Activated B cell treated with CpG ODN at 0.5 μM for 24 hours (primary cell): ENCODE measurements at regions not wholly inside any gene's neighbourhood (a gene's known extent, or its start where the extent isn't known, plus 50 kb on each side); places are given as distances from the start of the nearest gene placed in this dataset.

ENCODE experiments used
- ATAC-seq: fragments of 200-7000 bp; cut with Tn5 transposase; one replicate; pipeline ENCODE4 v1.10.0; 2021; ENCODE audit warnings: low read depth, mild to moderate bottlenecking, moderate library complexity
- CTCF ChIA-PET: fragments of 350-600 bp; sonication (Branson Sonifier 250); formaldehyde crosslinking; loops from one replicate; lab custom pipeline; 2021; ENCODE audit warnings: antibody characterized with exemption; lab: Charles Lee
- POLR2A ChIA-PET: fragments of 350-600 bp; sonication (Branson Sonifier 250); formaldehyde crosslinking; loops from one replicate; lab custom pipeline; 2021; ENCODE audit warnings: antibody characterized with exemption; lab: Charles Lee
- DNase-seq: peaks from one replicate; pipeline ENCODE4 v3.0.0; 2022
- H3K27ac Mint-ChIP-seq: one replicate; pipeline ENCODE4 v1.8.0; 2020; ENCODE audit warnings: mixed read lengths
- H3K27me3 Mint-ChIP-seq: one replicate; pipeline ENCODE4 v1.8.0; 2021; ENCODE audit warnings: mixed read lengths
- H3K36me3 Mint-ChIP-seq: one replicate; pipeline ENCODE4 v1.8.0; 2021; ENCODE audit warnings: low read depth, mixed read lengths
- H3K4me1 Mint-ChIP-seq: one replicate; pipeline ENCODE4 v1.8.0; 2021; ENCODE audit warnings: mixed read lengths
- H3K4me3 Mint-ChIP-seq: one replicate; pipeline ENCODE4 v1.8.0; 2020; ENCODE audit warnings: mild to moderate bottlenecking, mixed read lengths
- H3K9me3 Mint-ChIP-seq: one replicate; pipeline ENCODE4 v1.8.0; 2020; ENCODE audit warnings: mixed read lengths
- CTCF ChIP-seq: fragments of 200-600 bp; IDR thresholded peaks from one replicate; pipeline ENCODE4 v1.8.0; 2022; ENCODE audit warnings: antibody characterized with exemption, mild to moderate bottlenecking
- intact Hi-C: fragments of 100-400 bp; cut with micrococcal nuclease; formaldehyde crosslinking; loops from one replicate; pipeline ENCODE4 v1.15.1; 2024

GRCh38 chr1:99469550-99469971, 176.4 kb upstream of the PALMD start:
- no peak overlapping the region for H3K27ac Mint-ChIP-seq
- no peaks in the 10 kb centered on the region for H3K27me3 Mint-ChIP-seq
- H3K9me3 Mint-ChIP-seq = no peaks in the 10 kb centered on the region
- H3K4me3 Mint-ChIP-seq = no peak overlapping the region
- intact Hi-C loops = no loop called here
- POLR2A ChIA-PET = no interaction called here
- CTCF ChIA-PET = no interaction called here
- ATAC-seq (no peak), DNase-seq (no peak)
- no peaks in the 10 kb centered on the region for H3K4me1 Mint-ChIP-seq
- no peaks in the 10 kb centered on the region for H3K36me3 Mint-ChIP-seq
- TF ChIP-seq CTCF = no peak

DNA sequence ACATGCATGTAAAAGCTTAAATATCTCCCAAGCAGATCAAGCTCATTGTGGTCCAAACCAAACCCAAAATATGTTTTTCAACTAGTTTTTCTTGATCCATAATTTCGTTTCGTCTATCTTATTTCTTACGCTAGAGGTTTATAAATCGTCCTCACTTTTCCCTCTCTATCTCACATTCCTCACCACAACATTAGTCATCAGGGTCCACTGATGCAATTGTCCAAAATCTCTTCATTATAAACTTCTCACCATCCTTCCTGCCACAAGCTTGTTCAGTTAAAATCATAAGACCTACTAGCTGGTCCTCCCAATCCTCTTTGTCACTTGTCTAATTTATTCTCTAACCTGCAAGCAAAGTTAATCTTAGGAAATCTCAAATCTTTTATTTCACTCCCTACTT, 173.0 kb upstream of the PALMD start:
- Mint-ChIP-seq H3K27ac (no peak overlapping the region), H3K4me3 (no peak overlapping the region), H3K4me1 (no peaks in the 10 kb centered on the region), H3K27me3 (no peaks in the 10 kb centered on the region), H3K36me3 (no peaks in the 10 kb centered on the region), H3K9me3 (no peaks in the 10 kb centered on the region)
- POLR2A ChIA-PET = no interaction called here
- DNase-seq (no peak), ATAC-seq (no peak)
- CTCF ChIA-PET = no interaction called here
- intact Hi-C loops = no loop called here
- no peak for TF ChIP-seq CTCF

DNA sequence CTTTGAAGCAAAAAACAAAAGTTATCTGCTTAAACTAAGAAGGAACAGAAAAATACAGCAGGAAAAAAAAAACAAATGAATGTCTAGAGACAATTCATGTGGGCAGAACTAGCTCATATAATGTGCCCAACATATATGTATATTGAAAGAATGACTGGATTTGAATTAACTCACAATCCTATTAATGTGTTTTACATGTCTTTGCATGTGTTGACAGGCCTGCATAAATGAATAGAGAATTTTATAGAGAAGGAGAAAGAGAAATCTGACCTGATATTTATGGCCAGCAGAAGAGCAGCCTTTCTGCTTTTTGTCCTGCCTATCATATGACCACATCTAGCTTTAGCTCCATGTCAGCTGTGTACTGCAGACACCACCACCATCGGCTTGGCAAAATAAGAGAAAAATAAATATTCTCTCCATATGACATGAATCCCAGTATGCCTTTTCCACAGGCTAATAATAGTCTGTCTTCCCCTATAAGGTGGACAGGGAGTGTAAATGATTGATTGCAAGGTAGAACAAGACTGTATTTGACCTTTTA, 171.5 kb upstream of the PALMD start:
- TF ChIP-seq CTCF = no peak
- H3K36me3 Mint-ChIP-seq = no peaks in the 10 kb centered on the region
- POLR2A ChIA-PET = no interaction called here
- H3K9me3 Mint-ChIP-seq = peaks cover 2% of the 10 kb centered on the region
- intact Hi-C loops = no loop called here
- no peak overlapping the region for H3K4me3 Mint-ChIP-seq
- no peak overlapping the region for H3K27ac Mint-ChIP-seq
- CTCF ChIA-PET = no interaction called here
- H3K4me1 Mint-ChIP-seq = no peaks in the 10 kb centered on the region
- no peaks in the 10 kb centered on the region for H3K27me3 Mint-ChIP-seq
- DNase-seq = no peak
- ATAC-seq = no peak

GRCh38 chr1:99476058-99476457, 169.9 kb upstream of the PALMD start:
- peaks cover 2% of the 10 kb centered on the region for H3K9me3 Mint-ChIP-seq
- intact Hi-C loops = no loop called here
- H3K27ac Mint-ChIP-seq = no peak overlapping the region
- no peaks in the 10 kb centered on the region for H3K27me3 Mint-ChIP-seq
- ChIA-PET POLR2A (no interaction called here), CTCF (no interaction called here)
- no peaks in the 10 kb centered on the region for H3K36me3 Mint-ChIP-seq
- DNase-seq = no peak
- no peak overlapping the region for H3K4me3 Mint-ChIP-seq
- H3K4me1 Mint-ChIP-seq = no peaks in the 10 kb centered on the region
- no peak for ATAC-seq
- TF ChIP-seq CTCF = no peak

DNA sequence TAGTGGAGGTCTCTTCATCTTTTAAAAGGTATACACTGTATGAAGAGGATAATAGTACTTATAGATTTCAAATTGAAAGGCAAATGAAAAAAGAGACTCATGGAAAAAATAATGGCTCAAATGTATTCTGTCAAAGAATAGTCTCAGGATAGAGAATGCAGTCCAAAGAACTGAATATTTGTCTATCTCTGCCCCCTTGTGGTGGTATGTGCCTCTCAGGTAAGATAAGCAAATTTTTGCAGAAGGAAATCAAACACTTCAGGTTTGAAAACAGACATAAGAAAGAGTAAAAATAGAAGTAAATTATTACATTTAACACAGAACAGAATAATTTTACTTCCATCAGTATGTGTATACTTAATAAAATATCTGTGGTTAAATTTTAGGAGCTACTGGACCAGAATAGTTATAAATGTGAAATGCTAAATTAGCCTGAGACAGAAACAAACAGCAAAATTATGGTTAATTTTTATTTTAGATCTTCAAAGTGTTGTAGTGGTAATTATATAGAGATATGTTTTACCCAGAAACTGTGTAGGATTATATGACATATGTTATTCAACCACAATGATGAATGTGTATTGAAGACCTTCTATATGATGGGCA, 164.4 kb upstream of the PALMD start:
- Mint-ChIP-seq H3K27me3 (no peaks in the 10 kb centered on the region), H3K36me3 (no peaks in the 10 kb centered on the region), H3K4me3 (no peak overlapping the region), H3K9me3 (peaks cover 2% of the 10 kb centered on the region), H3K27ac (no peak overlapping the region), H3K4me1 (no peaks in the 10 kb centered on the region)
- no peak for DNase-seq
- ATAC-seq = no peak
- CTCF ChIA-PET = interaction anchor here (0.8 to 3.2 kb wide), 4 partner anchors 11 to 687 kb away, joined by 3 to 16 read pairs (median 5); no protein-coding TSS in a partner anchor
- intact Hi-C loops = loop anchor here (1.0 to 2.0 kb wide), 3 partner anchors 301 to 733 kb away; no protein-coding TSS in a partner anchor
- POLR2A ChIA-PET = no interaction called here
- peak; percentile 62 for TF ChIP-seq CTCF
